HG03196 (cell line): ENCODE measurements at regions not wholly inside any gene's neighbourhood (a gene's known extent, or its start where the extent isn't known, plus 50 kb on each side); places are given as distances from the start of the nearest gene placed in this dataset.

ENCODE experiments used
- ATAC-seq: cut with Tn5 transposase; IDR thresholded peaks from one replicate; pipeline ENCODE4 v1.9.1; 2021; ENCODE audit not compliant: unreplicated experiment

GRCh38 chr6:122098201-122098678, 301.2 kb upstream of the HSF2 start:
- ATAC-seq = no peak

- no peak for ATAC-seq
Observed at GRCh38 chr6:122102026-122102425, 297.4 kb upstream of the HSF2 start.

DNA sequence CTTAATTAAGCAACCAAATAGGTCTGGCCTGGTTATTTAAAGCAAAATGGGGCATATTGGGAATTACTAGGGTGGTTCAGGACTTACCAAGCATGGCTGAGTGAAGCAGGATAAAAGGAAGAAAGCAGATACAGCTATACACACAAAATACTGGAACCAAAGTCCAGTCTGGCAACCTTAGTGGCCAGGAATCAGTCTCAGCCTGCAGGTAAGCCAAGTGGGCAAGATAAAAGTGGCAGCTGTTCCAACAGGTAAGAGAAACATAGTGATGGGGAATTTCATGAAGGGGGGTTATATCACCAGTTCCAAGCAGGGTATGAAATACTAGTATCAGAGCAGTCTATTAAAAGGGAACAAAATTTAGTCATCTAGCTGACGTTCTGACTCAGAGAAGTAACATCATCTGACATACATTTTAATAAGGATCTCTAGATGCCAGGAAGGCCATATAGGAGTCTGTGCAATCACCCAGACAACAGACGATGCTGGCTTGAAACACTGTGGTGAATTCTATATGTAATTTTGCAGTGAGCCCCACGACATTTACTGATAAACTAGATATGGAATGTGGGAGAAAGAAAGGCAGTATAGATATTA, 292.1 kb upstream of the HSF2 start:
- no peak for ATAC-seq

DNA sequence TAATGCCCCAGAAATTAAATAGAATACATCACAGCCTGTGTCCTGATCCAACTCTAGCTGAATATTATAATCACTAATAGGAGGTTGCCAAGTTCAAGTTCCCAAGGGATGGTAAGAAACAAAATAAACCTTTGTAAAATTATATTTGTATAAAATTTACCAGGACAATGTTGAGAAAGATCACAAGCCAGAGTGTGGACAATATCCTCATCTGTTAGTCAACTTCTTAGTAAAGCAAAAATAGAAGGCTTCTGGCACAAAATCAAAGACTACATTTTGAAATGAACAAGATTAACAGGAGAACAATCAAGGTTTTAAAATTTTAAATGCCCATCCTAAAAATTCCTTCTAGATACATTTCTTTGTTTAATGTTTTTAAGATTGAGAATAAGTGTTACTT, 290.4 kb upstream of the HSF2 start:
- no peak for ATAC-seq

- no peak for ATAC-seq
Observed at GRCh38 chr6:122114717-122115116, 284.7 kb upstream of the HSF2 start.

DNA sequence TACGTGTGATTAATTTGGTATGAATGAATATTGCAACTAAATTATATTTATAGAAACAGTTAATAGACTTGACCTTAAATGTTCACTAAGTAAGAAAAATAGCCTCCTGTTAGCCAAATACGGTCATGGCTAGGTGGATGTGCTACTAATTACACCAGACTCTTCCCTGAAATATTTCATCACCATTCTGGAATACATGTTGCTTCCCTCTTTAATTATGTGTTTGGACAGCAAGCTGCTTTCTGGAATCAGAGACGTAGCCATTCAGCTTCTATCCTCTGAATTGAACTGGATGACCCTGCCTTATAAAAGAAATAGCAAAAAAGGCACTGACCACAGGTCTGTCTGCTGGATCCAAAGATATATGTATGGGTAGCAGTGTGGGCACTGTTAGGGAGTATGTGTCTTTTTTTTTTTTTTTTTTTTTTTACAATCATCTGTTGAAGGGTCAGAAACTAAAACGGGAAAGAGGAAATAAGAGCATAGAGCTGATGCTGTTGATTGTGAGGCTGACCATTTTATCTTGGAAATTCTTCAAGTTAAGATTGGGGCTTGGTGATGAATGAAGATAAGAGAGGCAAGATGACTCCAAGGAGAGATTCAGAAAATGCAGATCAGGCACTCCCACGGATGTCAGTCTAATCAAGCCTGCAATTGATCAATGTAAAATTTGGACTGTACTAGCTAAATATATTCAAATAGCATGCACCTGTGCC, 283.2 kb upstream of the HSF2 start:
- ATAC-seq = no peak

- ATAC-seq = no peak
Observed at GRCh38 chr6:122116835-122117627, 282.4 kb upstream of the HSF2 start.

- ATAC-seq = no peak
Observed at GRCh38 chr6:122118945-122119506, 280.4 kb upstream of the HSF2 start.

DNA sequence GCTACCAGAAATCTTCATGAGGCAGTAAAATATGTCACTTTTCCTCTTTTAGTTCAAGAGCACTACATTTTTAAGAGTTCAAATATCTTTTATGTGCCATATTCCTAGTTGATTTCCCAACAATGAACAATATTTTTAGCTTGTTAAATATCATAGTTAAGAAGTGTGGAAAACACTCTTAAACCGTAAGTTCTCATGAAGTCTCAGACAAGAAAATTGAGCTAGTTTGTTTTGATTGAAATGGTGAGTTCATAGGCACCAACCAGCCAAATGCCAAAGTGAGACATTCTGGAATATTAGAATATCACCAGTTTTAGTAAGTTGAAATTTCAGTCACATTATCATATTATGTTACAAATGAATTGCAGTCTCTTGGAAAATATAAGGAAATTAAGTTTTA, 277.2 kb upstream of the HSF2 start:
- ATAC-seq = no peak

- ATAC-seq = no peak
Observed at GRCh38 chr6:122122686-122123085, 276.8 kb upstream of the HSF2 start.

DNA sequence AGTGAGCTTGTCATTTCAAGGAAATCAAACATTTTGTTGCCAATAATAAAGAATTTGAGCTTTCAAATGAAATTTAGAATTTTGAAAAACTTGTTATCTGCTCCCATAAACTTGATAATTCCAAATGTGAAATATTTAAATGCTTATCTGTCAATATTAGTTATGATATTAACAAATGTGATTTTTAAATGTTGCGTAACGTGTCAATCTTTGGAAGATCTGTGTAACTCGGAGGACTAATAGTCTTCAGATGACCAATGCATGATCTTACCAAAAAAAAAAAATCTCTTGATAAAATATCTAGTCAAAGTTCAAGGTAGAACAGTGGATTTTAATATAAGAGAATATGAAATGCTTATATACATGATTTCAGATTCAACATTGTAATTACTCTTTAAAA, 274.5 kb upstream of the HSF2 start:
- no peak for ATAC-seq

DNA sequence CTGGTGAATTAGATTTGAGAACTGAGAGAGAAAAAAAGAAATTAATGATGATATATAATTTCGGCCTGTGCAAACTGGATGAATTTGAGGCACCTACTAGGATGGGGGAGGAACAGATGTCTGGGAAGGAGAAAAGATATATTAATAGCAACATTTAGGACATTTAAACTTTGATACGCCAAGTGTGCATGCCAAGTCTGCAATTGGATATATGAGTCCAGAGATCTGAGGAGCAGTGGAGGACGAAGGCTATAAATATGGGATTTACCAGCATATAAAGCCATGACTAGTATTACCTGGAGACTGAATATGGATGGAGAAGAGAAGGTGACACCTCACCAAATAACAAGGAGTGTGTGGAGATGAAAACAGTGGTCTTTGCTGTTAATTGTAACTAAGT, 272.6 kb upstream of the HSF2 start:
- ATAC-seq = no peak

- no peak for ATAC-seq
Observed at GRCh38 chr6:122128445-122128844, 271.0 kb upstream of the HSF2 start.

DNA sequence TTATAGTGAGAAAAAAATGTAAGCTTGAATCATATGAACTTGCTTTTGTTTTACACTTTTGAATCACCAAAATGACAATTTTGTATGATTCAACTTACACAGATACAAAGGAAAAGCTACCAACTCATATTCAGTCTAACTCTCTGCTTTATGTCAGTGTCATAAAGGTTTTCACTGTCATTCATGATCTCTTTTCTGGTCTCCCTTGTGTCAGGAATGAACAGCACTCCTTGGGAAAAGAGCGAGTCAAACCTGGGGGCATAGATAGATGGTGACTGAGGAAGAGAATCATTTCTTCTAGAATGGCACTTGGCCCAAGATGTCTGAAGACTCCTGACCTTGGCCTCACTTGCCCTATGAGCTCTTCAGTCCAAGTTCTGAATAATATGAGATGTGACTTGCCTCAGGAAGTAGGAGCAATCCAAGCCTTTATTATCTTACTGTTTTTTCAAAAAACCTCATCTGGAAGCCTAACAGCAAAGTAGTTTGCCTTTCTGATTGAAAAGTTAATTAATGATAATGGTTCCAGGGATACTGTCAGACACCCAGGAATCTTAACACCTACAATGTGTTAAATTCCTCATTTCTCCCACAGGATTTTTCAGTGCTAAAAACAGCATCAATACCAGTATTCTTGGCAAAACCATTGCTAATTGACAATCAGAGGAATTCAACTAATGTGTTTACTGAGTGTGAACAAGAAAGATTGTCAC, 270.0 kb upstream of the HSF2 start:
- ATAC-seq = no peak

GRCh38 chr6:122130026-122130348, 269.5 kb upstream of the HSF2 start:
- ATAC-seq = no peak

DNA sequence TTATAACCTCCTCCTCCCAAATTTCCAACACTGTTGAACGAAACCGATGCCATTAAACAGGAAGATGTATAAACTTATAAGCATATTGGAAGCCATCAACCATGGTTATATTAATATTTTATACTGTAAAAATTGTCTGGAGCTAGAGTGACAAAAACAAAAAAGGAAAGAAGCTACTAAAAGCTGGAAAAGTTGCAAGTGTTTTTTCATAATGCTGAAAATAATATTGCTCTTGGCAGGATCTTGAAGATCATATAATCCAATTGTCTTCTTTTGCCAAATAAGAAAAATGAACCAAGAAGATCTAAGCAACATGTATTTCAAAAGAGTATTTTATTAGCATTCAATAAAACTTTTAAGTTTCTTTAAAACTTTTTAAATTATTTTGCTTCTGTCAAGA, 268.9 kb upstream of the HSF2 start:
- no peak for ATAC-seq

GRCh38 chr6:122136386-122136785, 263.1 kb upstream of the HSF2 start:
- ATAC-seq = no peak

- ATAC-seq = no peak
Observed at GRCh38 chr6:122140031-122140430, 259.4 kb upstream of the HSF2 start.

- no peak for ATAC-seq
Observed at GRCh38 chr6:122141246-122141645, 258.2 kb upstream of the HSF2 start.

- no peak for ATAC-seq
Observed at GRCh38 chr6:122143813-122144601, 255.4 kb upstream of the HSF2 start.
